H1 (cell line): ENCODE measurements at regions not wholly inside any gene's neighbourhood (a gene's known extent, or its start where the extent isn't known, plus 50 kb on each side); places are given as distances from the start of the nearest gene placed in this dataset.

Source experiments
- CEBPB ChIP-seq: IDR thresholded peaks from 2 replicates; pipeline ENCODE4 v1.6.1; 2012; ENCODE audit warnings: low read depth, low read length
- CHD7 ChIP-seq: fragments of 300-600 bp; sonication (generic); IDR thresholded peaks from 2 replicates; pipeline ENCODE4 v1.7.1; 2012; ENCODE audit warnings: low read length, moderate library complexity, mild to moderate bottlenecking, inconsistent platforms; ENCODE audit not compliant: insufficient replicate concordance
- EGR1 ChIP-seq: IDR thresholded peaks from 2 replicates; pipeline ENCODE4 v1.6.1; 2011; ENCODE audit warnings: low read depth, low read length, borderline replicate concordance
- JUN ChIP-seq: IDR thresholded peaks from 2 replicates; pipeline ENCODE4 v1.6.1; 2011; ENCODE audit warnings: low read depth, mild to moderate bottlenecking, improper control_type of control experiment, low read length
- POLR2A ChIP-seq, 2 experiments: IDR thresholded peaks; 1 replicate in 1 of 2; 2 replicates in 1 of 2; pipeline ENCODE4 v1.6.1; 2011; ENCODE audit warnings: low read depth in 2 of 2, low read length in 2 of 2, mild to moderate bottlenecking in 2 of 2; ENCODE audit errors: control extremely low read depth in 1 of 2
- POLR2AphosphoS5 ChIP-seq: IDR thresholded peaks from 2 replicates; pipeline ENCODE4 v1.6.1; 2011; ENCODE audit warnings: low read depth, low read length
- SIRT6 ChIP-seq: IDR thresholded peaks from one replicate; pipeline ENCODE4 v1.7.1; 2012; ENCODE audit warnings: low read length, inconsistent platforms
- SRF ChIP-seq: IDR thresholded peaks from 2 replicates; pipeline ENCODE4 v1.6.1; 2011; ENCODE audit warnings: mild to moderate bottlenecking, low read depth, low read length, moderate library complexity
- TCF12 ChIP-seq: IDR thresholded peaks from 2 replicates; pipeline ENCODE4 v1.6.1; 2011; ENCODE audit warnings: low read depth, mild to moderate bottlenecking, low read length

GRCh38 chr2:62425684-62426083, 80.3 kb downstream of the TMEM17 start (continued):
- TF ChIP-seq CHD7 (no peak), JUN (no peak), CEBPB (no peak), TCF12 (no peak), SIRT6 (no peak), POLR2A (IDR thresholded peaks at IDR 0.05; ENCODE audit: control extremely low read depth in 1 of 2, low read depth in 2 of 2, low read length in 2 of 2) (no peak), POLR2AphosphoS5 (no peak), EGR1 (no peak), SRF (no peak)
